Transverse colon (tissue), 4 donors: ENCODE measurements at regions not wholly inside any gene's neighbourhood (a gene's known extent, or its start where the extent isn't known, plus 50 kb on each side); places are given as distances from the start of the nearest gene placed in this dataset.

Experiments used
- DNase-seq: peaks from one replicate; pipeline ENCODE4 v3.0.0-alpha.2; 2019
- H3K27ac ChIP-seq, 4 donors: fragments of 200-600 bp; sonication (generic); 2 replicates each; pipeline ENCODE4 v1.5.1; 2016 to 2018; ENCODE audit warnings: inconsistent platforms in 4 of 4
- H3K27me3 ChIP-seq: fragments of 200-600 bp; sonication (generic); 2 replicates; pipeline ENCODE4 v1.5.1; 2017; ENCODE audit warnings: inconsistent platforms
- H3K36me3 ChIP-seq, 4 donors: fragments of 200-600 bp; sonication (generic); 2 replicates each; pipeline ENCODE4 v1.5.1; 2017 to 2019; ENCODE audit warnings: inconsistent platforms in 4 of 4
- H3K4me1 ChIP-seq, 4 donors: fragments of 200-600 bp; sonication (generic); 2 replicates each; pipeline ENCODE4 v1.5.1; 2017 to 2020; ENCODE audit warnings: inconsistent platforms in 4 of 4
- H3K4me3 ChIP-seq, 4 donors: fragments of 200-600 bp; sonication (generic); 1 replicate in 1 of 4; 2 replicates in 3 of 4; pipeline versions ENCODE4 v1.5.1 to v1.6.1; 2017 to 2019; ENCODE audit warnings: inconsistent platforms in 4 of 4
- H3K9me3 ChIP-seq, 2 donors: fragments of 200-600 bp; sonication (generic); 2 replicates each; pipeline ENCODE4 v1.5.1; 2017 to 2019; ENCODE audit warnings: inconsistent platforms in 2 of 2
- EP300 ChIP-seq: sonication (generic); formaldehyde crosslinking; IDR thresholded peaks from one replicate; pipeline ENCODE4 v1.6.1; 2017; ENCODE audit warnings: antibody characterized with exemption, low read depth
- POLR2A ChIP-seq: fragments of 450-650 bp; IDR thresholded peaks from one replicate; pipeline ENCODE4 v1.6.1; 2016; ENCODE audit warnings: antibody characterized with exemption, mild to moderate bottlenecking, moderate library complexity
- POLR2AphosphoS5 ChIP-seq, 3 donors: sonication (generic); formaldehyde crosslinking; IDR thresholded peaks; one replicate each; pipeline ENCODE4 v1.6.1; 2016; ENCODE audit warnings: antibody characterized with exemption in 3 of 3
- WGBS, 2 donors: methylation state at CpG; one replicate each; pipeline ENCODE4 v1.1.5; 2018; ENCODE audit warnings: low coverage in 1 of 2; 5-methylcytosine and 5-hydroxymethylcytosine counted together
- in situ Hi-C, 4 donors: fragments of 200-750 bp; cut with MboI; loops; one replicate each; pipeline versions ENCODE4 v1.15.0 to v1.15.1; 2017; ENCODE audit warnings: low sequenced_read_pairs in 3 of 4, low pct_ligation_motif_present in 1 of 4, low pct_unique_long_range_greater_than_20kb in 1 of 4
- intact Hi-C: fragments of 100-400 bp; cut with DNase I; formaldehyde crosslinking; loops from one replicate; pipeline ENCODE4 v1.15.1; 2023; ENCODE audit warnings: low total_unique reads
- TF ChIP-seq, protein P1 (sequence below), 5 experiments: fragments of 200-600 bp in 3 of 5; fragments of 450-650 bp in 2 of 5; sonication (generic) in 3 of 5; IDR thresholded peaks; 1 replicate in 2 of 5; 2 replicates in 3 of 5; pipeline ENCODE4 v1.5.1; 2016 to 2017; ENCODE audit warnings: antibody characterized with exemption in 5 of 5, inconsistent platforms in 3 of 5, mild to moderate bottlenecking in 2 of 5, moderate library complexity in 1 of 5

DNA sequence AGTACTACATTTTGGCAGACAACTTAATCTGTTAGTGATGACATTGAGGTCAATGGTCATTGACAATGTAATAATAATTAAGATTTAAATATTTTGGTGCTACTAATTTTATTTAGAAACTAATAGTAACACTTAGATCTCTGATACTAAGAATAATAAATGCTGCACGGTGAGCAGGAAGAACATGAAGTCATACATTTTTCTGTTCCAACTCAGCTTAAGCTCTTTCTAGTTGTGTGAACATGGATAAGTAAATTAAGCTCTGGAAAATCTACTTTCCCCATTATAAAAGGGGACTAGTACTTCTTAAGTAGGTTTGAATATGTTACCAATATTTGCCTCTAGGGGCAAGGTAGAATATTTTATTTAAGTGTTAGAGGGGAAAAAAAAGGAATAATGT lies 65.9 kb upstream of the MEOX2 start:
- TF ChIP-seq POLR2AphosphoS5 (IDR thresholded peaks at IDR 0.05), result no peak
- TF ChIP-seq, protein P1, sequence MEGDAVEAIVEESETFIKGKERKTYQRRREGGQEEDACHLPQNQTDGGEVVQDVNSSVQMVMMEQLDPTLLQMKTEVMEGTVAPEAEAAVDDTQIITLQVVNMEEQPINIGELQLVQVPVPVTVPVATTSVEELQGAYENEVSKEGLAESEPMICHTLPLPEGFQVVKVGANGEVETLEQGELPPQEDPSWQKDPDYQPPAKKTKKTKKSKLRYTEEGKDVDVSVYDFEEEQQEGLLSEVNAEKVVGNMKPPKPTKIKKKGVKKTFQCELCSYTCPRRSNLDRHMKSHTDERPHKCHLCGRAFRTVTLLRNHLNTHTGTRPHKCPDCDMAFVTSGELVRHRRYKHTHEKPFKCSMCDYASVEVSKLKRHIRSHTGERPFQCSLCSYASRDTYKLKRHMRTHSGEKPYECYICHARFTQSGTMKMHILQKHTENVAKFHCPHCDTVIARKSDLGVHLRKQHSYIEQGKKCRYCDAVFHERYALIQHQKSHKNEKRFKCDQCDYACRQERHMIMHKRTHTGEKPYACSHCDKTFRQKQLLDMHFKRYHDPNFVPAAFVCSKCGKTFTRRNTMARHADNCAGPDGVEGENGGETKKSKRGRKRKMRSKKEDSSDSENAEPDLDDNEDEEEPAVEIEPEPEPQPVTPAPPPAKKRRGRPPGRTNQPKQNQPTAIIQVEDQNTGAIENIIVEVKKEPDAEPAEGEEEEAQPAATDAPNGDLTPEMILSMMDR (IDR thresholded peaks at IDR 0.05), result no peak
- TF ChIP-seq EP300, result no peak
- no peak for TF ChIP-seq POLR2A
- DNase-seq, result no peak
- Histone ChIP-seq H3K4me1 (no peaks in the 10 kb centered on the region), H3K27me3 (no peaks in the 10 kb centered on the region), H3K9me3 (no peaks in the 10 kb centered on the region), H3K4me3 (no peak overlapping the region), H3K36me3 (no peaks in the 10 kb centered on the region), H3K27ac (peak overlapping the region in 2 of 4 donors; percentile 26 to 51)
- in situ Hi-C loops (no loop called here), intact Hi-C loops (no loop called here)
- 61 to 73% methylated on average over 1 of the region's 1 CpG for WGBS, 2 donors

DNA sequence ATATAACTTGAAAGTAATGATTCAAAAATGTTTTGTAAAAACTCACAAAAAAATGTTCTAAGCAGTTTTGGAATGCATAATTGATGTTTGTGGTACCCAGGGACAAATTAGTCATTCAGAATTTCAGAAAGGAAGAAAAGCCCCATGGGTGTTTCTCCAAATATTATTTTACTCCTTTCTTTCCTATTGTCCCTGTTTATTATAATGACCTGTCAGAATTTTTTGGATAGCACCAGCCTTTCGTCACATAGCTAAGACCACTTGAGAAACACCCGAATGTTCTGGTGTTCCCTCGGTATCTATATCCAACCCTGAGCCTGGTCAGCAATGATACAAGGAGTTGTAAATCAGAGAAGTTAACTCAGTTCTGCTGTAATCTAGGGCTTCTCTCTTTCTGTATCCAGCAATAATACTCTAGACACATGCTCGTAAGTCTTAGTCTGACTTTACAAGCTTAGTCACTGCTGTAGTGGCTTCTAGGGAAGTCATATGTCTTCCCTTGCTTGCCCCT lies 64.8 kb upstream of the MEOX2 start:
- Histone ChIP-seq H3K27ac (peak overlapping the region in 3 of 4 donors; percentile 16 to 51 (median 26)), H3K27me3 (no peaks in the 10 kb centered on the region), H3K4me3 (no peak overlapping the region), H3K9me3 (no peaks in the 10 kb centered on the region), H3K36me3 (no peaks in the 10 kb centered on the region), H3K4me1 (no peaks in the 10 kb centered on the region)
- TF ChIP-seq POLR2A (no peak), EP300 (no peak), POLR2AphosphoS5 (IDR thresholded peaks at IDR 0.05) (no peak)
- TF ChIP-seq, protein P1 (IDR thresholded peaks at IDR 0.05), result no peak
- no peak for DNase-seq
- intact Hi-C loops, result no loop called here
- WGBS, 2 donors, result 50 to 70% methylated on average over 1 to 4 of the region's 4 CpGs
- in situ Hi-C loops, result no loop called here

DNA sequence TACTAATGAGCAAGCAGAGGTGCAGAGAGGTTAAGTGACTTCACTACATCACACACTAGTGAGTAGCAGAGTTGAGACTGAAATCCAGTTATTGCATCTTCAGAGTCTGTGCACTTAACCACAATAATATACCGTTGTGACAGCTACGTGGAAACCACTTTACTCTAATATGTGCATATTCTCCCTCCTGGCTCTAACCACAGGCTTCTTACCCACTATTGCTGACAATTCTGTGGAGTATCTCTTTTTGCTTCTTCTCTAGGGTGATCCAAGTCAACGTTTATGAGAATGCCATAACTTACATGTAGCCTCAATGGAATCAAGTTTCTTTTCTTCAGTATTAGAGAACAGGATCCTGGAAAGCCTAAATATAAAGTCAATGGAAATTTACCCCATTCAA lies 64.2 kb upstream of the MEOX2 start:
- in situ Hi-C loops, result no loop called here
- Histone ChIP-seq H3K27me3 (no peaks in the 10 kb centered on the region), H3K27ac (peak overlapping the region in 1 of 4 donors; percentile 26), H3K4me1 (no peaks in the 10 kb centered on the region), H3K4me3 (no peak overlapping the region), H3K9me3 (no peaks in the 10 kb centered on the region), H3K36me3 (no peaks in the 10 kb centered on the region)
- TF ChIP-seq, protein P1 (IDR thresholded peaks at IDR 0.05), result no peak
- TF ChIP-seq POLR2AphosphoS5 (IDR thresholded peaks at IDR 0.05) (no peak), EP300 (no peak), POLR2A (no peak)
- 72 to 83% methylated on average over 2 to 3 of the region's 3 CpGs for WGBS, 2 donors
- intact Hi-C loops, result no loop called here
- no peak for DNase-seq

DNA sequence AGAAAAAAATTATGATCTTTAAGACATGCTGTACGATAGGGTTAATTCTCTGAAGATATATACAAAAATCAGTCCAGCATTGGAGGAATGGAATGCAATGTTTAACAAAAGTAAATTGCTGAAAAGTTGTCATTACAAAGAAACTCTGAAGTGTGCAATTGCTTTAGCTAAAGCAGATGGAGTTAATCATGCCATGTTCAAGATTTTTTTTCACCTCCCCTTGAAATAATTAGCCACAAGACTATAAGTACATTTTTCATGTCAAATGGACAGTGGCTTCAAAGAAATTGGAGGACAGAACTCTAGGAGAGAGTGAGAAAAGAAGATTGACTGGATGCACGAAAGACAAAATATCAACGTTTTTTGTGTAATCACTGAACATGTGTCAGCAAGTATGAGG lies 63.1 kb upstream of the MEOX2 start:
- Histone ChIP-seq H3K27ac (no peak overlapping the region), H3K4me3 (no peak overlapping the region), H3K27me3 (no peaks in the 10 kb centered on the region), H3K4me1 (no peaks in the 10 kb centered on the region), H3K36me3 (no peaks in the 10 kb centered on the region), H3K9me3 (no peaks in the 10 kb centered on the region)
- TF ChIP-seq POLR2A, result no peak
- TF ChIP-seq POLR2AphosphoS5 (IDR thresholded peaks at IDR 0.05), result no peak
- TF ChIP-seq, protein P1 (IDR thresholded peaks at IDR 0.05), result no peak
- no peak for TF ChIP-seq EP300
- no peak for DNase-seq
- in situ Hi-C loops, result loop anchor here in 1 of 4 donors (25.0 kb wide), 1 partner anchor 313 kb away; no protein-coding TSS in a partner anchor
- WGBS, 2 donors, result 62 to 69% methylated on average over 3 of the region's 3 CpGs
- intact Hi-C loops, result no loop called here
